ENCODE measurements at regions not wholly inside any gene's neighbourhood (a gene's known extent, or its start where the extent isn't known, plus 50 kb on each side); places are given as distances from the start of the nearest gene placed in this dataset.

GRCh38 chr22:47996446-47996857 is 1234.0 kb downstream of the TBC1D22A start:
- Histone ChIP-seq H3K4me3 (ENCODE audit: low read length in 2 of 2) (no peak overlapping the region), H2BK15ac (ENCODE audit: low read length) (no peak overlapping the region), H2BK12ac (ENCODE audit: low read length) (no peak overlapping the region), H2AK5ac (ENCODE audit: low read depth, low read length) (peak overlapping the region; percentile 46), H3K14ac (ENCODE audit: low read length) (no peak overlapping the region), H2BK120ac (ENCODE audit: low read depth, low read length) (no peak overlapping the region), H3K23ac (ENCODE audit: low read depth, low read length, poor library complexity) (no peak overlapping the region), H3K18ac (ENCODE audit: low read length) (no peak overlapping the region), H3K4me1 (ENCODE audit: control insufficient read depth in 2 of 2, insufficient read depth in 1 of 2, low read depth in 1 of 2, low read length in 2 of 2) (peaks cover 0 to 9% of the 10 kb centered on the region in 2 donors), H4K8ac (ENCODE audit: low read depth, low read length) (no peak overlapping the region), H3K27me3 (ENCODE audit: control insufficient read depth in 3 of 3, insufficient read depth in 3 of 3, low read depth in 1 of 3, low read length in 3 of 3) (peaks cover 0 to 2% (median 0%) of the 10 kb centered on the region in 3 experiments), H3K79me1 (ENCODE audit: low read depth, low read length) (no peaks in the 10 kb centered on the region), H3K4ac (ENCODE audit: low read length) (no peak overlapping the region), H3K4me2 (ENCODE audit: insufficient read depth, low read length, poor library complexity, severe bottlenecking) (no peak overlapping the region), H2AFZ (ENCODE audit: low read length) (no peak overlapping the region), H3K36me3 (replicated peaks in 1 of 2; ENCODE audit: control insufficient read depth in 2 of 2, insufficient read depth in 2 of 2, low read length in 2 of 2) (no peaks in the 10 kb centered on the region), H4K91ac (ENCODE audit: low read depth, low read length, poor library complexity) (no peak overlapping the region), H3K9me3 (replicated peaks in 1 of 2; ENCODE audit: control insufficient read depth in 2 of 2, insufficient read depth in 1 of 2, low read depth in 1 of 2, low read length in 2 of 2) (peaks cover 0 to 1% of the 10 kb centered on the region in 2 donors), H2BK5ac (ENCODE audit: low read length) (no peak overlapping the region), H3K27ac (replicated peaks; ENCODE audit: low read length) (no peak overlapping the region), H3K9ac (ENCODE audit: low read depth, low read length, poor library complexity) (no peak overlapping the region)
- no peak for DNase-seq (ENCODE audit: low spot score)
- WGBS, 2 donors (ENCODE audit: extremely low coverage in 2 of 2, insufficient read length in 2 of 2, insufficient replicate concordance in 1 of 2), result no CpG with 5 or more reads among the region's 8 CpGs

GRCh38 chr22:47995718-47996117 is 1233.3 kb downstream of the TBC1D22A start:
- Histone ChIP-seq H3K27me3 (ENCODE audit: control insufficient read depth in 3 of 3, insufficient read depth in 3 of 3, low read depth in 1 of 3, low read length in 3 of 3) (no peaks in the 10 kb centered on the region), H3K9me3 (replicated peaks in 1 of 2; ENCODE audit: control insufficient read depth in 2 of 2, insufficient read depth in 1 of 2, low read depth in 1 of 2, low read length in 2 of 2) (no peaks in the 10 kb centered on the region), H4K91ac (ENCODE audit: low read depth, low read length, poor library complexity) (no peak overlapping the region), H3K4me3 (ENCODE audit: low read length in 2 of 2) (no peak overlapping the region), H2AFZ (ENCODE audit: low read length) (no peak overlapping the region), H3K18ac (ENCODE audit: low read length) (peak overlapping the region; percentile 24), H2BK5ac (ENCODE audit: low read length) (no peak overlapping the region), H2AK5ac (ENCODE audit: low read depth, low read length) (peak overlapping the region; percentile 10), H3K36me3 (replicated peaks in 1 of 2; ENCODE audit: control insufficient read depth in 2 of 2, insufficient read depth in 2 of 2, low read length in 2 of 2) (no peaks in the 10 kb centered on the region), H3K23ac (ENCODE audit: low read depth, low read length, poor library complexity) (no peak overlapping the region), H3K14ac (ENCODE audit: low read length) (no peak overlapping the region), H2BK15ac (ENCODE audit: low read length) (no peak overlapping the region), H3K9ac (ENCODE audit: low read depth, low read length, poor library complexity) (no peak overlapping the region), H3K79me1 (ENCODE audit: low read depth, low read length) (no peaks in the 10 kb centered on the region), H3K4ac (ENCODE audit: low read length) (no peak overlapping the region), H4K8ac (ENCODE audit: low read depth, low read length) (no peak overlapping the region), H3K27ac (replicated peaks; ENCODE audit: low read length) (no peak overlapping the region), H2BK120ac (ENCODE audit: low read depth, low read length) (no peak overlapping the region), H3K4me1 (ENCODE audit: control insufficient read depth in 2 of 2, insufficient read depth in 1 of 2, low read depth in 1 of 2, low read length in 2 of 2) (peaks cover 0 to 9% of the 10 kb centered on the region in 2 donors), H2BK12ac (ENCODE audit: low read length) (peak overlapping the region; percentile 14), H3K4me2 (ENCODE audit: insufficient read depth, low read length, poor library complexity, severe bottlenecking) (no peak overlapping the region)
- no peak for DNase-seq (ENCODE audit: low spot score)
- WGBS, 2 donors (ENCODE audit: extremely low coverage in 2 of 2, insufficient read length in 2 of 2, insufficient replicate concordance in 1 of 2), result no CpG with 5 or more reads among the region's 8 CpGs

- no peak overlapping the region for H4K91ac ChIP-seq (ENCODE audit: low read depth, low read length, poor library complexity)
- H3K4ac ChIP-seq (ENCODE audit: low read length), result no peak overlapping the region
- H3K9ac ChIP-seq (ENCODE audit: low read depth, low read length, poor library complexity), result no peak overlapping the region
- no peak overlapping the region for H2BK12ac ChIP-seq (ENCODE audit: low read length)
- no peak overlapping the region for H3K27ac ChIP-seq (replicated peaks; ENCODE audit: low read length)
- WGBS, 2 donors (ENCODE audit: extremely low coverage in 2 of 2, insufficient read length in 2 of 2, insufficient replicate concordance in 1 of 2), result no CpG with 5 or more reads among the region's 17 CpGs
- no peak overlapping the region for H2BK15ac ChIP-seq (ENCODE audit: low read length)
- no peaks in the 10 kb centered on the region for H3K36me3 ChIP-seq (replicated peaks in 1 of 2; ENCODE audit: control insufficient read depth in 2 of 2, insufficient read depth in 2 of 2, low read length in 2 of 2)
- DNase-seq (ENCODE audit: low spot score), result no peak
- H2BK120ac ChIP-seq (ENCODE audit: low read depth, low read length), result no peak overlapping the region
- no peak overlapping the region for H2AFZ ChIP-seq (ENCODE audit: low read length)
- H3K18ac ChIP-seq (ENCODE audit: low read length), result no peak overlapping the region
- no peaks in the 10 kb centered on the region for H3K27me3 ChIP-seq (ENCODE audit: control insufficient read depth in 3 of 3, insufficient read depth in 3 of 3, low read depth in 1 of 3, low read length in 3 of 3)
- H3K4me3 ChIP-seq (ENCODE audit: low read length in 2 of 2), result no peak overlapping the region
- no peak overlapping the region for H2BK5ac ChIP-seq (ENCODE audit: low read length)
- no peak overlapping the region for H4K8ac ChIP-seq (ENCODE audit: low read depth, low read length)
- H3K4me1 ChIP-seq (ENCODE audit: control insufficient read depth in 2 of 2, insufficient read depth in 1 of 2, low read depth in 1 of 2, low read length in 2 of 2), result peaks cover 0 to 9% of the 10 kb centered on the region in 2 donors
- peak overlapping the region; percentile 17 for H3K14ac ChIP-seq (ENCODE audit: low read length)
- H3K79me1 ChIP-seq (ENCODE audit: low read depth, low read length), result no peaks in the 10 kb centered on the region
- H3K23ac ChIP-seq (ENCODE audit: low read depth, low read length, poor library complexity), result no peak overlapping the region
- no peak overlapping the region for H3K4me2 ChIP-seq (ENCODE audit: insufficient read depth, low read length, poor library complexity, severe bottlenecking)
- no peaks in the 10 kb centered on the region for H3K9me3 ChIP-seq (replicated peaks in 1 of 2; ENCODE audit: control insufficient read depth in 2 of 2, insufficient read depth in 1 of 2, low read depth in 1 of 2, low read length in 2 of 2)
- no peak overlapping the region for H2AK5ac ChIP-seq (ENCODE audit: low read depth, low read length)
Observed at GRCh38 chr22:47995264-47995627, 1232.8 kb downstream of the TBC1D22A start.

DNA sequence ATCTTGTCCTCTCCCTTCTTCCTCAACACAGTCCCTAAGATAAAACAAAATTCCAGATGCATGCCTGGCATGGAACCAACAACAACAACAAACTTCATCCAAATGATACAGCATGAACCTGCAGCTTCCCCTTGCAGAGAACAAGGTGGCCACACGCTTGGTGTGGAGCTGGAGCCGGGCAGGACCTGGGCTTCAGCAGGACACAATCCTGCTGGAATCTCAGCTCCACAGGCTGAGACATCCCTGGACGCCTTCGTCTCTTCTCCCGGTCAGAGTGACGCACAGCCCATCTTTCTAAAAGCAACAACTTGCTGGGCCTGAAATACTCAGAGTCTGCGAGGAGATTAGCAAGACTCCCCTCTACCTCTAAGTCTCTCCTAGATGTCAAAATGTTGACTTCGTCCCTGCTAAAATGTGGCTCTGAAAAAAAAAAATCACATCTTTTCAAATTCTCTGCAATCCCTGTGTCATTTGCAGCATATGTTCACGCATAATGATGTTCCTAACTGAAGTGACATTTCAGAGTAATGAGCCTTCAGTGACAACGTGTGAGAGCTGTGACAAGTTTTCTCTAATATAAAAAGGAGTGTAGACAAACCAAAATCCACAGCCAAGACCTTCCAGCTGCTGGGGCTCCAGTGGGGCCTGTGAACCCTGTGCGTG is 1232.3 kb downstream of the TBC1D22A start:
- WGBS, 2 donors (ENCODE audit: extremely low coverage in 2 of 2, insufficient read length in 2 of 2, insufficient replicate concordance in 1 of 2), result no CpG with 5 or more reads among the region's 11 CpGs

More for the DNA sequence above, 1232.3 kb downstream of the TBC1D22A start:
- Histone ChIP-seq H3K27ac (replicated peaks; ENCODE audit: low read length) (no peak overlapping the region), H4K8ac (ENCODE audit: low read depth, low read length) (no peak overlapping the region), H3K27me3 (ENCODE audit: control insufficient read depth in 3 of 3, insufficient read depth in 3 of 3, low read depth in 1 of 3, low read length in 3 of 3) (no peaks in the 10 kb centered on the region), H3K4me2 (ENCODE audit: insufficient read depth, low read length, poor library complexity, severe bottlenecking) (no peak overlapping the region), H3K18ac (ENCODE audit: low read length) (no peak overlapping the region), H3K79me1 (ENCODE audit: low read depth, low read length) (no peaks in the 10 kb centered on the region), H3K9ac (ENCODE audit: low read depth, low read length, poor library complexity) (no peak overlapping the region), H3K4me1 (ENCODE audit: control insufficient read depth in 2 of 2, insufficient read depth in 1 of 2, low read depth in 1 of 2, low read length in 2 of 2) (peaks cover 0 to 9% of the 10 kb centered on the region in 2 donors), H2BK120ac (ENCODE audit: low read depth, low read length) (no peak overlapping the region), H2BK5ac (ENCODE audit: low read length) (no peak overlapping the region), H2BK15ac (ENCODE audit: low read length) (no peak overlapping the region), H3K4me3 (ENCODE audit: low read length in 2 of 2) (no peak overlapping the region), H3K4ac (ENCODE audit: low read length) (no peak overlapping the region), H2AK5ac (ENCODE audit: low read depth, low read length) (no peak overlapping the region), H3K9me3 (replicated peaks in 1 of 2; ENCODE audit: control insufficient read depth in 2 of 2, insufficient read depth in 1 of 2, low read depth in 1 of 2, low read length in 2 of 2) (no peaks in the 10 kb centered on the region), H3K23ac (ENCODE audit: low read depth, low read length, poor library complexity) (no peak overlapping the region), H2BK12ac (ENCODE audit: low read length) (no peak overlapping the region), H2AFZ (ENCODE audit: low read length) (no peak overlapping the region), H3K36me3 (replicated peaks in 1 of 2; ENCODE audit: control insufficient read depth in 2 of 2, insufficient read depth in 2 of 2, low read length in 2 of 2) (no peaks in the 10 kb centered on the region), H3K14ac (ENCODE audit: low read length) (peak overlapping the region; percentile 17), H4K91ac (ENCODE audit: low read depth, low read length, poor library complexity) (no peak overlapping the region)
- DNase-seq (ENCODE audit: low spot score), result no peak
